ENCODE measurements at regions not wholly inside any gene's neighbourhood (a gene's known extent, or its start where the extent isn't known, plus 50 kb on each side); places are given as distances from the start of the nearest gene placed in this dataset.

DNA sequence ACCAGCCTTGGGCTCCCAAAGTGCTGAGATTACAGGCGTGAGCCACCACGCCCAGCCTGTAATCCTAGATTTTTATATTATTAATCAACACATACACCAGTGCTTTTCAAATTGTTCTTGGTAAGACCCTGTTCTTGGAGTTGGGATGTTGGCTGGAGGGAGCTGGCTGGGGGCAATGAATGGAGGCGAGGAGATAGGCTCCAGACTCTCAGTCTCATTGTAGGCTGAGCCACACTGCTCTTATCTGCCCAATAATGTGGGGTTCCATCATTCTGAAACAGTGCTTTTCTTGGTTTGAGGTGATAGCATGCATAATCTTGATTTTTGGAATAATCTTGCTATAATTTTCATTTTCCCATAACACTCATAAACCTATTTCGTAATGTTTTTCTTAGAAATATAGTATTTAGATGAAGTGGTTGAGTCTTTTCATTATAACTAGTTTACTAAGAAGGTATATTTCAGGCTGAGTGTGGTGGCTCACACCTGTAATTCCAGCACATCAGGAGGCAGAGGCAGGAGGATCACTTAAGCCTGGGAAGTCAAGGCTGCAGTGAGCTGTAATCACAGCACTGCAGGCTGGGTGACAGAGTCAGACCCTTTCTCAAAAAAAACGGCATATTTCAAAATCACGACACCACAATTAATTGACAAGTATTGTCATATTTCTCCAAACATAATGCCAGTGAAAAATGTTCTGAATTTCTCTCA, 65.1 kb upstream of the LYZL2 start:
- H3K23ac ChIP-seq (ENCODE audit: insufficient read length) = no peak overlapping the region
- H2AFZ ChIP-seq (ENCODE audit: low read length) = no peak overlapping the region
- H3K23me2 ChIP-seq (ENCODE audit: low read depth, low read length) = no peaks in the 10 kb centered on the region
- no peak for FAIRE-seq
- no peak overlapping the region for H3K4me2 ChIP-seq (ENCODE audit: insufficient read depth in 1 of 2, low read depth in 2 of 2, low read length in 2 of 2)
- no peak overlapping the region for H4K91ac ChIP-seq (replicated peaks; ENCODE audit: insufficient read length, low read length)
- H3K9ac ChIP-seq (replicated peaks in 1 of 4; ENCODE audit: extremely low read depth in 1 of 4, low read depth in 3 of 4, low read length in 3 of 4) = no peak overlapping the region
- no peak for DNase-seq (ENCODE audit: low read depth in 1 of 2, low spot score in 2 of 2)
- TF ChIP-seq POLR2AphosphoS5 (IDR thresholded peaks at IDR 0.05; ENCODE audit: low read depth, low read length) (no peak), PHF8 (conservative IDR thresholded peaks at IDR 0.05; ENCODE audit: low read depth, low read length) (no peak), NANOG (IDR thresholded peaks at IDR 0.05; ENCODE audit: insufficient read depth, low read depth, low read length, poor library complexity, severe bottlenecking) (no peak), TCF12 (IDR thresholded peaks at IDR 0.05; ENCODE audit: low read depth, low read length) (no peak), KDM5A (IDR thresholded peaks at IDR 0.05; ENCODE audit: low read length) (no peak), SP2 (IDR thresholded peaks at IDR 0.05; ENCODE audit: low read length) (no peak), RFX5 (IDR thresholded peaks at IDR 0.05; ENCODE audit: borderline replicate concordance, low read depth, low read length) (no peak)
- H3K56ac ChIP-seq (replicated peaks; ENCODE audit: insufficient read length, low read depth, low read length) = no peak overlapping the region
- H4K20me1 ChIP-seq (replicated peaks in 1 of 2; ENCODE audit: control insufficient read depth in 1 of 2, insufficient read depth in 2 of 2, low read length in 2 of 2) = no peaks in the 10 kb centered on the region
- no peak overlapping the region for H3K14ac ChIP-seq (ENCODE audit: insufficient read length)
- WGBS, 2 experiments (ENCODE audit: extremely low coverage in 1 of 2, insufficient coverage in 1 of 2, insufficient read length in 1 of 2, insufficient replicate concordance in 2 of 2, low coverage in 1 of 2, low lambda C conversion rate in 2 of 2, missing lambda C conversion rate in 1 of 2) = 88% methylated on average over 6 of the region's 6 CpGs; no CpG with 5 or more reads in 1 of the 2 experiments
- no peak overlapping the region for H2BK12ac ChIP-seq (ENCODE audit: low read depth, low read length)
- no peak overlapping the region for H3K27ac ChIP-seq (ENCODE audit: low read depth, low read length)
- no peak overlapping the region for H2BK5ac ChIP-seq (ENCODE audit: low read depth, low read length)
- peaks cover 0 to under 1% (median under 1%) of the 10 kb centered on the region in 4 experiments; a peak in 3 of 7 replicates for H3K4me1 ChIP-seq (replicated peaks in 1 of 4; ENCODE audit: control insufficient read depth in 3 of 4, insufficient read depth in 4 of 4, low read length in 3 of 4)
- ChIA-PET POLR2A (ENCODE audit: partially characterized antibody) (no interaction called here), CTCF (ENCODE audit: partially characterized antibody) (interaction anchor here (2.0 to 2.2 kb wide), 2 partner anchors 26 to 55 kb away, joined by 5 read pairs; no protein-coding TSS in a partner anchor)
- H3K4ac ChIP-seq (replicated peaks; ENCODE audit: insufficient read length, low read depth, low read length) = no peak overlapping the region
- no peaks in the 10 kb centered on the region for H3K27me3 ChIP-seq (replicated peaks in 1 of 4; ENCODE audit: control insufficient read depth in 3 of 4, extremely low read depth in 1 of 4, insufficient read depth in 3 of 4, low read length in 3 of 4)
- H3K9me3 ChIP-seq (ENCODE audit: insufficient read depth in 2 of 2, low read depth in 1 of 2, low read length in 1 of 2) = no peaks in the 10 kb centered on the region
- no peaks in the 10 kb centered on the region for H3K79me2 ChIP-seq (ENCODE audit: control insufficient read depth in 1 of 2, insufficient read depth in 2 of 2, low read length in 2 of 2)
- no peak overlapping the region for H2BK120ac ChIP-seq (replicated peaks; ENCODE audit: low read depth, low read length)
- H2BK20ac ChIP-seq (ENCODE audit: low read length) = no peak overlapping the region
- H3K4me3 ChIP-seq (ENCODE audit: extremely low read depth in 1 of 4, insufficient read depth in 2 of 4, low read depth in 3 of 4, low read length in 4 of 4) = no peak overlapping the region
- H3K79me1 ChIP-seq (ENCODE audit: low read depth, low read length) = no peaks in the 10 kb centered on the region
- no peak overlapping the region for H2AK5ac ChIP-seq (ENCODE audit: low read depth, low read length)
- H3K36me3 ChIP-seq (ENCODE audit: control insufficient read depth in 2 of 4, insufficient read depth in 4 of 4, low read length in 3 of 4) = no peaks in the 10 kb centered on the region
- no peak overlapping the region for H3K18ac ChIP-seq (ENCODE audit: extremely low read depth, low read length)
- H2BK15ac ChIP-seq (ENCODE audit: low read length) = no peak overlapping the region
- H4K5ac ChIP-seq (ENCODE audit: insufficient read length, low read depth, low read length) = no peak overlapping the region
- H4K8ac ChIP-seq (ENCODE audit: extremely low read depth, insufficient read depth, low read length) = no peak overlapping the region

Measured in H1 (cell line).